GM23248 (cell line): ENCODE measurements at regions not wholly inside any gene's neighbourhood (a gene's known extent, or its start where the extent isn't known, plus 50 kb on each side); places are given as distances from the start of the nearest gene placed in this dataset.

Source experiments
- DNase-seq: peaks from one replicate; pipeline ENCODE4 v3.0.0-alpha.2; 2015
- H2AFZ ChIP-seq: fragments of 200-600 bp; sonication (generic); 2 replicates; pipeline ENCODE4 v1.6.1; 2016; ENCODE audit warnings: antibody characterized with exemption
- H3F3A ChIP-seq: fragments of 200-600 bp; sonication (generic); 2 replicates; pipeline ENCODE4 v1.6.1; 2016; ENCODE audit warnings: mild to moderate bottlenecking, antibody characterized with exemption, mixed run types; ENCODE audit not compliant: insufficient read depth
- H3K27ac ChIP-seq: fragments of 200-600 bp; sonication (generic); 2 replicates; pipeline ENCODE4 v1.5.1; 2016; ENCODE audit warnings: mild to moderate bottlenecking
- H3K27me3 ChIP-seq: fragments of 200-600 bp; sonication (generic); replicated peaks from 2 replicates; pipeline ENCODE4 v1.6.1; 2016; ENCODE audit warnings: mild to moderate bottlenecking; ENCODE audit not compliant: insufficient read depth
- H3K36me3 ChIP-seq: fragments of 200-600 bp; sonication (generic); 2 replicates; pipeline ENCODE4 v1.6.1; 2016; ENCODE audit warnings: low read depth, mild to moderate bottlenecking
- H3K4me1 ChIP-seq: fragments of 200-600 bp; sonication (generic); 2 replicates; pipeline ENCODE4 v1.6.1; 2016; ENCODE audit warnings: mild to moderate bottlenecking; ENCODE audit not compliant: insufficient read depth
- H3K4me2 ChIP-seq: fragments of 200-600 bp; sonication (generic); one replicate; pipeline ENCODE4 v1.6.1; 2016; ENCODE audit warnings: mild to moderate bottlenecking; ENCODE audit not compliant: unreplicated experiment
- H3K4me3 ChIP-seq: fragments of 200-600 bp; sonication (generic); 2 replicates; pipeline ENCODE4 v1.5.1; 2016; ENCODE audit warnings: mild to moderate bottlenecking
- H3K79me2 ChIP-seq: fragments of 200-600 bp; sonication (generic); 2 replicates; pipeline ENCODE4 v1.6.1; 2016; ENCODE audit warnings: mild to moderate bottlenecking; ENCODE audit not compliant: insufficient read depth
- H3K9ac ChIP-seq: fragments of 200-600 bp; sonication (generic); 2 replicates; pipeline ENCODE4 v1.6.1; 2016; ENCODE audit warnings: mild to moderate bottlenecking
- H3K9me2 ChIP-seq: fragments of 200-600 bp; sonication (generic); 2 replicates; pipeline ENCODE4 v1.6.1; 2016; ENCODE audit warnings: mixed run types, mild to moderate bottlenecking, moderate library complexity; ENCODE audit not compliant: insufficient read depth
- H3K9me3 ChIP-seq: fragments of 200-600 bp; sonication (generic); one replicate; pipeline ENCODE4 v1.6.1; 2017; ENCODE audit warnings: low read depth
- H4K20me1 ChIP-seq: fragments of 200-600 bp; sonication (generic); 2 replicates; pipeline ENCODE4 v1.6.0; 2016; ENCODE audit not compliant: insufficient read depth
- EZH2 ChIP-seq: fragments of 200-600 bp; sonication (generic); IDR thresholded peaks from 2 replicates; pipeline ENCODE4 v1.6.1; 2018; ENCODE audit warnings: antibody characterized with exemption, mild to moderate bottlenecking; ENCODE audit not compliant: insufficient read depth, poor library complexity, severe bottlenecking
- EZH2phosphoT487 ChIP-seq: fragments of 200-600 bp; sonication (generic); IDR thresholded peaks from 2 replicates; pipeline ENCODE4 v1.6.1; 2018; ENCODE audit warnings: antibody characterized with exemption, moderate library complexity, mild to moderate bottlenecking, low read depth; ENCODE audit not compliant: insufficient read depth
- WGBS, 2 experiments: methylation state at CpG; one replicate each; pipeline ENCODE4 v1.1.6; 2015 to 2017; ENCODE audit warnings: low lambda C conversion rate in 2 of 2, low coverage in 1 of 2; ENCODE audit errors: missing lambda C conversion rate in 2 of 2; 5-methylcytosine and 5-hydroxymethylcytosine counted together
- in situ Hi-C: fragments of 300-500 bp; cut with MboI; formaldehyde crosslinking; loops from 2 replicates; pipeline ENCODE4 v1.15.0; 2020

- H3F3A ChIP-seq, result no peaks in the 10 kb centered on the region
- no peak overlapping the region for H3K27ac ChIP-seq
- no peaks in the 10 kb centered on the region for H3K79me2 ChIP-seq
- in situ Hi-C loops, result no loop called here
- no peak overlapping the region for H3K4me2 ChIP-seq
- H3K4me3 ChIP-seq, result no peak overlapping the region
- 32 to 38% methylated on average over 5 of the region's 5 CpGs for WGBS, 2 experiments
- H3K27me3 ChIP-seq, result no peaks in the 10 kb centered on the region
- no peaks in the 10 kb centered on the region for H3K4me1 ChIP-seq
- H3K9me3 ChIP-seq, result no peaks in the 10 kb centered on the region
- no peak for TF ChIP-seq EZH2phosphoT487
- no peak for TF ChIP-seq EZH2
- H3K36me3 ChIP-seq, result no peaks in the 10 kb centered on the region
- no peaks in the 10 kb centered on the region for H3K9me2 ChIP-seq
- no peak overlapping the region for H3K9ac ChIP-seq
- H4K20me1 ChIP-seq, result no peaks in the 10 kb centered on the region
- H2AFZ ChIP-seq, result no peak overlapping the region
- no peak for DNase-seq
Measured at GRCh38 chr13:59205501-59205900, 958.2 kb downstream of the DIAPH3 start.

GRCh38 chr13:59208405-59209195 is 955.1 kb downstream of the DIAPH3 start:
- H3K9ac ChIP-seq, result no peak overlapping the region
- WGBS, 2 experiments, result 15 to 18% methylated on average over 6 of the region's 6 CpGs
- no peak for DNase-seq
- H3K36me3 ChIP-seq, result no peaks in the 10 kb centered on the region
- H3K4me2 ChIP-seq, result no peak overlapping the region
- no peaks in the 10 kb centered on the region for H3K4me1 ChIP-seq
- no peaks in the 10 kb centered on the region for H3K9me2 ChIP-seq
- H3K4me3 ChIP-seq, result no peak overlapping the region
- H2AFZ ChIP-seq, result no peak overlapping the region
- no peak for TF ChIP-seq EZH2phosphoT487
- TF ChIP-seq EZH2, result no peak
- no peaks in the 10 kb centered on the region for H3K79me2 ChIP-seq
- no peaks in the 10 kb centered on the region for H4K20me1 ChIP-seq
- no peaks in the 10 kb centered on the region for H3K27me3 ChIP-seq
- no peaks in the 10 kb centered on the region for H3K9me3 ChIP-seq
- in situ Hi-C loops, result no loop called here
- H3F3A ChIP-seq, result no peaks in the 10 kb centered on the region
- H3K27ac ChIP-seq, result no peak overlapping the region

- Histone ChIP-seq H3K27ac (no peak overlapping the region), H3K27me3 (no peaks in the 10 kb centered on the region), H3K79me2 (no peaks in the 10 kb centered on the region), H3K9ac (no peak overlapping the region), H3K9me2 (no peaks in the 10 kb centered on the region), H3F3A (no peaks in the 10 kb centered on the region), H2AFZ (no peak overlapping the region), H3K4me3 (no peak overlapping the region), H3K4me2 (no peak overlapping the region), H3K36me3 (no peaks in the 10 kb centered on the region), H3K4me1 (no peaks in the 10 kb centered on the region), H4K20me1 (no peaks in the 10 kb centered on the region), H3K9me3 (no peaks in the 10 kb centered on the region)
- 0% methylated on average over 1 of the region's 1 CpG for WGBS, 2 experiments
- DNase-seq, result no peak
- in situ Hi-C loops, result no loop called here
- TF ChIP-seq EZH2 (no peak), EZH2phosphoT487 (no peak)
Measured at GRCh38 chr13:59210543-59210942, 953.2 kb downstream of the DIAPH3 start.

GRCh38 chr13:59211606-59212005 is 952.1 kb downstream of the DIAPH3 start:
- no peaks in the 10 kb centered on the region for H3F3A ChIP-seq
- WGBS, 2 experiments, result 27 to 29% methylated on average over 3 of the region's 3 CpGs
- in situ Hi-C loops, result no loop called here

GRCh38 chr13:59229401-59229800 is 934.3 kb downstream of the DIAPH3 start:
- H3K4me2 ChIP-seq, result no peak overlapping the region
- H3K27me3 ChIP-seq, result no peaks in the 10 kb centered on the region
- no peaks in the 10 kb centered on the region for H3K9me2 ChIP-seq
- no peak overlapping the region for H3K27ac ChIP-seq
- H2AFZ ChIP-seq, result no peak overlapping the region
- H3F3A ChIP-seq, result no peaks in the 10 kb centered on the region
- H3K4me1 ChIP-seq, result no peaks in the 10 kb centered on the region
- H3K4me3 ChIP-seq, result no peak overlapping the region
- no peak overlapping the region for H3K9ac ChIP-seq
- WGBS, 2 experiments, result 9 to 13% methylated on average over 3 of the region's 3 CpGs
- in situ Hi-C loops, result no loop called here
- TF ChIP-seq EZH2phosphoT487 (no peak), EZH2 (no peak)
- no peaks in the 10 kb centered on the region for H3K9me3 ChIP-seq
- H3K36me3 ChIP-seq, result no peaks in the 10 kb centered on the region
- H4K20me1 ChIP-seq, result no peaks in the 10 kb centered on the region
- H3K79me2 ChIP-seq, result no peaks in the 10 kb centered on the region
- no peak for DNase-seq

More at GRCh38 chr13:59211606-59212005, 952.1 kb downstream of the DIAPH3 start:
- no peaks in the 10 kb centered on the region for H3K9me3 ChIP-seq
- no peak for TF ChIP-seq EZH2
- no peak for TF ChIP-seq EZH2phosphoT487
- no peak overlapping the region for H2AFZ ChIP-seq
- H3K27ac ChIP-seq, result no peak overlapping the region
- no peaks in the 10 kb centered on the region for H3K27me3 ChIP-seq
- H3K9me2 ChIP-seq, result no peaks in the 10 kb centered on the region
- no peak overlapping the region for H3K4me2 ChIP-seq
- no peak overlapping the region for H3K9ac ChIP-seq
- H3K36me3 ChIP-seq, result no peaks in the 10 kb centered on the region
- DNase-seq, result no peak
- no peaks in the 10 kb centered on the region for H3K79me2 ChIP-seq
- H3K4me1 ChIP-seq, result no peaks in the 10 kb centered on the region
- H3K4me3 ChIP-seq, result no peak overlapping the region
- H4K20me1 ChIP-seq, result no peaks in the 10 kb centered on the region
